DOHH2 (cell line): ENCODE measurements at regions not wholly inside any gene's neighbourhood (a gene's known extent, or its start where the extent isn't known, plus 50 kb on each side); places are given as distances from the start of the nearest gene placed in this dataset.

Experiments
- H3F3A ChIP-seq: fragments of 200-600 bp; sonication (generic), shearing (Covaris generic); 2 replicates; pipeline ENCODE4 v1.6.0; 2016; ENCODE audit warnings: antibody characterized with exemption, mild to moderate bottlenecking; ENCODE audit not compliant: control insufficient read depth, insufficient read depth
- H3K27ac ChIP-seq: fragments of 200-600 bp; sonication (generic); 2 replicates; pipeline ENCODE4 v1.5.1; 2014; ENCODE audit warnings: low read depth, mild to moderate bottlenecking, low read length, moderate library complexity
- H3K27me3 ChIP-seq: fragments of 200-600 bp; sonication (generic); 2 replicates; pipeline ENCODE4 v1.6.1; 2014; ENCODE audit warnings: mild to moderate bottlenecking, low read length, mixed read lengths; ENCODE audit not compliant: control insufficient read depth
- H3K36me3 ChIP-seq: fragments of 200-600 bp; sonication (generic); 2 replicates; pipeline ENCODE4 v1.6.1; 2014; ENCODE audit warnings: mild to moderate bottlenecking, low read length, moderate library complexity, mixed read lengths; ENCODE audit not compliant: control insufficient read depth
- H3K4me1 ChIP-seq: fragments of 200-600 bp; sonication (generic); 2 replicates; pipeline ENCODE4 v1.6.1; 2014; ENCODE audit warnings: mild to moderate bottlenecking, low read length, mixed read lengths; ENCODE audit not compliant: control insufficient read depth
- H3K4me2 ChIP-seq: fragments of 200-600 bp; sonication (generic); 2 replicates; pipeline ENCODE4 v1.6.0; 2014; ENCODE audit warnings: mild to moderate bottlenecking, low read length, moderate library complexity
- H3K4me3 ChIP-seq: fragments of 200-600 bp; sonication (generic); 2 replicates; pipeline ENCODE4 v1.5.1; 2014; ENCODE audit warnings: mild to moderate bottlenecking, low read length, mixed read lengths
- H3K79me2 ChIP-seq: fragments of 200-600 bp; sonication (generic); 2 replicates; pipeline ENCODE4 v1.6.1; 2014; ENCODE audit warnings: mild to moderate bottlenecking, low read length, mixed read lengths; ENCODE audit not compliant: control insufficient read depth
- H3K9me2 ChIP-seq: fragments of 200-600 bp; sonication (generic); replicated peaks from 2 replicates; pipeline ENCODE4 v1.6.1; 2014; ENCODE audit warnings: mild to moderate bottlenecking, low read length, mixed read lengths; ENCODE audit not compliant: control insufficient read depth
- H3K9me3 ChIP-seq: fragments of 200-600 bp; sonication (generic); 2 replicates; pipeline ENCODE4 v1.6.1; 2014; ENCODE audit warnings: antibody characterized with exemption, low read length, mixed read lengths; ENCODE audit not compliant: control insufficient read depth, insufficient read depth
- H4K20me1 ChIP-seq: fragments of 200-600 bp; sonication (generic); 2 replicates; pipeline ENCODE4 v1.6.0; 2014; ENCODE audit warnings: low read depth, mild to moderate bottlenecking, antibody characterized with exemption, low read length, moderate library complexity; ENCODE audit not compliant: control insufficient read depth, insufficient read depth
- CTCF ChIP-seq: fragments of 200-600 bp; sonication (generic); IDR thresholded peaks from one replicate; pipeline ENCODE4 v1.5.1; 2014; ENCODE audit warnings: antibody characterized with exemption, mild to moderate bottlenecking, low read depth, low read length; ENCODE audit not compliant: poor library complexity, severe bottlenecking
- EZH2phosphoT487 ChIP-seq: fragments of 200-600 bp; sonication (generic); IDR thresholded peaks from 2 replicates; pipeline ENCODE4 v1.6.1; 2017; ENCODE audit warnings: borderline replicate concordance, mild to moderate bottlenecking, antibody characterized with exemption, low read length, moderate library complexity, mixed read lengths

GRCh38 chr1:226480461-226480860, 68.1 kb upstream of the STUM start:
- H3K79me2 ChIP-seq, result no peaks in the 10 kb centered on the region
- H3K9me3 ChIP-seq, result no peaks in the 10 kb centered on the region
- no peaks in the 10 kb centered on the region for H3K4me1 ChIP-seq
- no peaks in the 10 kb centered on the region for H3K36me3 ChIP-seq
- no peak overlapping the region for H3K4me3 ChIP-seq
- peaks cover 10% of the 10 kb centered on the region; the same call in 1 of the 2 replicates for H3K27me3 ChIP-seq
- no peak overlapping the region for H3K27ac ChIP-seq
- H3K4me2 ChIP-seq, result no peak overlapping the region
- H3F3A ChIP-seq, result no peaks in the 10 kb centered on the region
- no peaks in the 10 kb centered on the region for H4K20me1 ChIP-seq
- no peak for TF ChIP-seq EZH2phosphoT487
- TF ChIP-seq CTCF, result no peak
- no peaks in the 10 kb centered on the region for H3K9me2 ChIP-seq

- no peaks in the 10 kb centered on the region for H3K9me3 ChIP-seq
- H3K79me2 ChIP-seq, result no peaks in the 10 kb centered on the region
- peaks cover 4% of the 10 kb centered on the region for H3K4me1 ChIP-seq
- no peak overlapping the region for H3K4me3 ChIP-seq
- no peaks in the 10 kb centered on the region for H3K9me2 ChIP-seq
- peaks cover 10% of the 10 kb centered on the region; the same call in 1 of the 2 replicates for H3K27me3 ChIP-seq
- no peaks in the 10 kb centered on the region for H3K36me3 ChIP-seq
- H3F3A ChIP-seq, result no peaks in the 10 kb centered on the region
- H3K4me2 ChIP-seq, result no peak overlapping the region
- no peak for TF ChIP-seq CTCF
- no peak for TF ChIP-seq EZH2phosphoT487
- no peak overlapping the region for H3K27ac ChIP-seq
- no peaks in the 10 kb centered on the region for H4K20me1 ChIP-seq
These were observed 67.4 kb upstream of the STUM start for GRCh38 chr1:226481133-226481532.

GRCh38 chr1:226482196-226482595, 66.4 kb upstream of the STUM start:
- Histone ChIP-seq H3K27me3 (peaks cover 10% of the 10 kb centered on the region; the same call in 1 of the 2 replicates), H3K79me2 (no peaks in the 10 kb centered on the region), H3K9me3 (no peaks in the 10 kb centered on the region), H3K4me2 (no peak overlapping the region), H3K36me3 (no peaks in the 10 kb centered on the region), H3F3A (no peaks in the 10 kb centered on the region), H3K4me1 (peaks cover 13% of the 10 kb centered on the region), H3K9me2 (no peaks in the 10 kb centered on the region), H3K4me3 (no peak overlapping the region), H4K20me1 (no peaks in the 10 kb centered on the region), H3K27ac (no peak overlapping the region)
- TF ChIP-seq EZH2phosphoT487 (no peak), CTCF (no peak)
